ENCODE measurements at regions not wholly inside any gene's neighbourhood (a gene's known extent, or its start where the extent isn't known, plus 50 kb on each side); places are given as distances from the start of the nearest gene placed in this dataset.

GRCh38 chr14:101440496-101440895 is 120.8 kb upstream of the DIO3 start:
- TF ChIP-seq FOS (IDR thresholded peaks at IDR 0.05; ENCODE audit: low read depth, low read length) (no peak), RAD21 (IDR thresholded peaks at IDR 0.05; ENCODE audit: low read length) (no peak)
